ENCODE measurements at regions not wholly inside any gene's neighbourhood (a gene's known extent, or its start where the extent isn't known, plus 50 kb on each side); places are given as distances from the start of the nearest gene placed in this dataset.

DNA sequence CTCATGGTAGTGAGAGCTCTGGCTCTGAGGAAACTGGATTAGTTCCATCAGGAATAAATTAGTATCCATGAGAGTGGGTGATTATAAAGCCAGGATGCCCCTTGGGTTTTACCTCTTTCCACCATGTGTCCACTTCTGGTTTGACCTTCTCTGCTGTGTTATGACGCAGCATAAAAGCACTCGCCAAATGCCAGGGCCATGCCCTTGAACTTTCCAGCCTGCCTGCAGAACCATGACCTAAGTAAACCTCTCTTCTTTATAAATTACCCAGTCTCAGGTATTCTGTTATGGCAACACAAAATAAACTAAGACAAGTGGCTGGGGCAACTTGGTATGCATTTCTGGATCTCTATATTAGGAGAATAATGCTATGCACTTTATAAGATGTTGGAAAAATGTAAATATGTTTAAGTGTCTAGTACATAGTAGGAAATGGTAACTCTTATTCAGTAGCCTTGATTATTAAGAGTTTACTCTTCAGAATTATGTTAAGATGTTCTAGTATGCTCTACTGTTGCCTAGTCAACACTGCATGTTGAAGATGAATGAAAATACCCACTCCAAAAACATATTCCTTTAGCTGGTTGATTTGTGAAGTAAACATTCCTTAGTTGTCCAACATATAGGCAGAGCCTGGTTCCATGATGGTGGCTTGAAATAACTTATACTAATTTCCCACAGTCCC is 455.6 kb upstream of the TMPO start:
- TF ChIP-seq, protein P1, sequence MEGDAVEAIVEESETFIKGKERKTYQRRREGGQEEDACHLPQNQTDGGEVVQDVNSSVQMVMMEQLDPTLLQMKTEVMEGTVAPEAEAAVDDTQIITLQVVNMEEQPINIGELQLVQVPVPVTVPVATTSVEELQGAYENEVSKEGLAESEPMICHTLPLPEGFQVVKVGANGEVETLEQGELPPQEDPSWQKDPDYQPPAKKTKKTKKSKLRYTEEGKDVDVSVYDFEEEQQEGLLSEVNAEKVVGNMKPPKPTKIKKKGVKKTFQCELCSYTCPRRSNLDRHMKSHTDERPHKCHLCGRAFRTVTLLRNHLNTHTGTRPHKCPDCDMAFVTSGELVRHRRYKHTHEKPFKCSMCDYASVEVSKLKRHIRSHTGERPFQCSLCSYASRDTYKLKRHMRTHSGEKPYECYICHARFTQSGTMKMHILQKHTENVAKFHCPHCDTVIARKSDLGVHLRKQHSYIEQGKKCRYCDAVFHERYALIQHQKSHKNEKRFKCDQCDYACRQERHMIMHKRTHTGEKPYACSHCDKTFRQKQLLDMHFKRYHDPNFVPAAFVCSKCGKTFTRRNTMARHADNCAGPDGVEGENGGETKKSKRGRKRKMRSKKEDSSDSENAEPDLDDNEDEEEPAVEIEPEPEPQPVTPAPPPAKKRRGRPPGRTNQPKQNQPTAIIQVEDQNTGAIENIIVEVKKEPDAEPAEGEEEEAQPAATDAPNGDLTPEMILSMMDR (IDR thresholded peaks at IDR 0.05; ENCODE audit: control insufficient read depth, insufficient read depth, low read depth, low read length, missing control alignments), result no peak
- DNase-seq (ENCODE audit: low read depth), result no peak
- no peak overlapping the region for H3K4me3 ChIP-seq (ENCODE audit: control insufficient read depth, low read depth, low read length)

DNA sequence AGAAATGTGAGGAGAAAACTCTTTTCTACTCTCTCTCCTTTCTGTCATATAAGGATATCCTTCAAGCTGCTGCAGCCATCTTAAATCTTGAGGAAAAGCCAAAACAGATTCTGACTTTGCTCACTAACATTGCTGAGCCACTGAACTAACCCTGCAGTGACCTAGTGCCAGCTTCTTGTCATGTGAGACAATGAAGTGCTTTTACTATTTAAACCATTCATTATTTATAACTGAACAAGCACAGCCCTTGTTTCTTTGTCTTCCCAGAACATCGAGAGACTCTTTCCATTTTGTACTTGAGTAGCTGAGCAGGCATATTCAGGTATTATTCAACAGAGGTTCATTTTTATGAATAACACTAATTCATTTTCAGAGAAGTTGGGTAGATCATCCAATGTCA is 455.0 kb upstream of the TMPO start:
- DNase-seq (ENCODE audit: low read depth), result no peak
- TF ChIP-seq, protein P1 (IDR thresholded peaks at IDR 0.05; ENCODE audit: control insufficient read depth, insufficient read depth, low read depth, low read length, missing control alignments), result no peak

DNA sequence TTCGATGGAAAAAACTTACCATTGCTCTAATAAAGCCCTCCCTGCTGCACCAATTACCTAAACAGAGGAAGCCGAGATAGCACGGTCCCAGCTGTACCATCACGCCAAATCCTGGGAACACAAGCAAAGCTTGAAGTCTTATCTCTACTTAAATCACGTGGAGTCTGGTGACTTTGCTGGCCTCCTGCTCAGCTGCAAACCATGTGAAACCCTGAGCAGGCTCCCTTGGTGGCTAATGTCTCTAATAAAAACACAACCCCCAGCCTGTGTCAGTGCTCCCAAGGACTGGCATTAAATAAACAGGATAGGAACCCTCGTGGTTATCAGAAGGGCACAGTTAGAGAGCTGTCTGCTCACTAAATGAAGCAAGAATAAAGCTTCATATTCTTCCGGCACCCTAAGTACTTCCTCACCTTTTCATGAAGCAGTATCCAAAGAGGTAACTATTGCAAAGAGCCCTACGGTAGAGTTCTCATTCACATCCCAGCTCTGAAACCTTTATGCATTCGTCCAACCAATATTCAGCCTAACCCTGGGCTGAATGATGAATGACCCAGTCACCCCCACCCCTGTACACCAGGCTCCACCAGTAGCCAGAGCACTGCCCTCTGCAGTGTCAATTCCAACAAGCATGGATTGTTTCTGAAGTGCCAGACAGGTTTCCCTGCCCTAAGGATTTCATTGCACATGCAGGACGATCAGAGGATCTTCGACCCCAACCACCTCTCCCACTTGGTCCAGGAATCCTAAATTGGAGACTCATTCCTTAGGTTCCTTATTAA is 452.7 kb upstream of the TMPO start:
- no peak for DNase-seq (ENCODE audit: low read depth)
- no peak overlapping the region for H3K4me3 ChIP-seq (ENCODE audit: control insufficient read depth, low read depth, low read length)
- TF ChIP-seq, protein P1 (IDR thresholded peaks at IDR 0.05; ENCODE audit: control insufficient read depth, insufficient read depth, low read depth, low read length, missing control alignments), result no peak

More for the DNA sequence above, 455.0 kb upstream of the TMPO start:
- no peak overlapping the region for H3K4me3 ChIP-seq (ENCODE audit: control insufficient read depth, low read depth, low read length)

DNA sequence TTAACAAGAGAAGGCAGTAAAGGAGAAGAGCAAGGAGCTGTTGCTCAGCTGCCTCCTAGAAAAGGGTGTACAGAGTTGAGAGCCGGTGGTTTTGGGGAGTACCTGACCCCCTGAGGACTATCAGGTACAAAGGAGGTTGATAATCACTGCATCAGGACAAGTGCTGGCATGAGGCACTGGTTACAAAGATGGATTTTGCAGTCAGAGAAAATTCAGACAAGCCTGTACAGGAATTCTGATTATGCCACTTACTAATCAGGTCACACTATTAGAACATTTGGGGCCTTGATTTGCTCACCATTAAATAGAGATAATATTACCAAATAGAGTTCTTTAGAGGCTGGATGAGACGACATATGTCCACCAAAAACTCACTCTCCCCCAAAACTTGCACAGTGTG is 450.9 kb upstream of the TMPO start:
- no peak for DNase-seq (ENCODE audit: low read depth)
- TF ChIP-seq, protein P1 (IDR thresholded peaks at IDR 0.05; ENCODE audit: control insufficient read depth, insufficient read depth, low read depth, low read length, missing control alignments), result no peak
- no peak overlapping the region for H3K4me3 ChIP-seq (ENCODE audit: control insufficient read depth, low read depth, low read length)

DNA sequence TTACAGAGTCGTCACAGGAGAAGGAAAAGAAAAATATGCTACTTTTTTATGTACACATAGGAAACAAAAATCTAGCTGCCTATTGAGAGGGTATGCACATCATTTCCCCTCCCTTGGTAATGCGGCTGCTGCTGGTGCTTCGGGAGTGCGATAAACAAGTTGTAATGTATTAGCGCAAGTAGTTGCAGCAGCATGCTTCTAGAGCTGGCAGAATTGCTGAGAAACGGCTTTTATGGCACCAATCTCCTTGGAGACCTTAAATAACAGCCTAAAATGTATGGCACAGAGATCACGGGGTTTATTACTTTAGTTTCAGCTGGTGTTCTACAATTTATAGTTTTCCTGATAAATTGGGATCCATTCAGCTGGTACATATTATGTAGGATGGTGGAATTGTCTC is 447.6 kb upstream of the TMPO start:
- H3K4me3 ChIP-seq (ENCODE audit: control insufficient read depth, low read depth, low read length), result no peak overlapping the region

DNA sequence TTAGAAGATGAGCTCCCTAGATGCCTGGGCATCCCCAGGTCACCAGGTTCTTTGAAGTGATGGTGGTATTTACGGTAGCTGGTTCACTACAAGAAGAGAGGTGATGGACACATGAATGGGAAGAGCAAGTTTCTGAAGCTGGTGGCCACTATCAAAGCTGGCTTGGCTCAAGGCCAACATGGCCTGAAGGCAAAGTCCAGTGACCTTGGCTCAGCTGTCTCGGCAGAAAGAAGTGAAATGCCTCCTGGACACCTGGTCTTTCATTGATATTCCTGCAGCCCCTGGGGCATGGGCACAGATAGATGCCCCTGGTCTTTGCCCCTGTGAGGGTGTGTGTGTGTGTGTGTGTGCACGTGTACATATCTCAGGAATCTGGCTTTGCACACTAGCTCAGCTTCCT is 441.8 kb upstream of the TMPO start:
- DNase-seq (ENCODE audit: low read depth), result no peak
- H3K4me3 ChIP-seq (ENCODE audit: control insufficient read depth, low read depth, low read length), result no peak overlapping the region
- TF ChIP-seq, protein P1 (IDR thresholded peaks at IDR 0.05; ENCODE audit: control insufficient read depth, insufficient read depth, low read depth, low read length, missing control alignments), result no peak

More for the DNA sequence above, 447.6 kb upstream of the TMPO start:
- TF ChIP-seq, protein P1 (IDR thresholded peaks at IDR 0.05; ENCODE audit: control insufficient read depth, insufficient read depth, low read depth, low read length, missing control alignments), result no peak
- DNase-seq (ENCODE audit: low read depth), result no peak
